Left lung (tissue), 4 donors: ENCODE measurements at regions not wholly inside any gene's neighbourhood (a gene's known extent, or its start where the extent isn't known, plus 50 kb on each side); places are given as distances from the start of the nearest gene placed in this dataset.

Experiments used
- ATAC-seq: fragments of 200-7000 bp; cut with Tn5 transposase; one replicate; pipeline ENCODE4 v1.9.1; 2020; ENCODE audit warnings: moderate library complexity
- DNase-seq, 4 donors: peaks; one replicate each; pipeline ENCODE4 v3.0.0-alpha.2; 2013 to 2020
- H3K27ac ChIP-seq, 2 donors: fragments of 200-600 bp; sonication (generic) in 1 of 2; one replicate each; pipeline versions ENCODE4 v1.5.0 to v1.8.0; 2020 to 2021
- H3K27me3 ChIP-seq, 2 donors: fragments of 200-600 bp; sonication (generic) in 1 of 2; one replicate each; pipeline versions ENCODE4 v1.5.0 to v1.8.0; 2020 to 2021
- H3K36me3 ChIP-seq, 2 donors: fragments of 200-600 bp; sonication (generic) in 1 of 2; one replicate each; pipeline versions ENCODE4 v1.5.0 to v1.8.0; 2020 to 2021
- H3K4me1 ChIP-seq, 2 donors: fragments of 200-600 bp; one replicate each; pipeline ENCODE4 v1.8.0; 2021
- H3K4me3 ChIP-seq, 2 donors: fragments of 200-600 bp; sonication (generic) in 1 of 2; one replicate each; pipeline versions ENCODE4 v1.5.0 to v1.8.0; 2020 to 2021; ENCODE audit warnings: mild to moderate bottlenecking in 1 of 2
- H3K9me3 ChIP-seq, 2 donors: fragments of 200-600 bp; sonication (generic) in 1 of 2; one replicate each; pipeline versions ENCODE4 v1.5.0 to v1.8.0; 2020 to 2021
- CTCF ChIP-seq, 2 donors: fragments of 200-600 bp; sonication (generic) in 1 of 2; IDR thresholded peaks; one replicate each; pipeline versions ENCODE4 v1.5.0 to v1.8.0; 2021; ENCODE audit warnings: antibody characterized with exemption in 2 of 2
- intact Hi-C, 2 donors: fragments of 100-400 bp; cut with DNase I; formaldehyde crosslinking; loops; one replicate each; pipeline versions ENCODE4 v1.11.2 to v1.14.2; 2022
- donor health status: DM: no; HTN: yes; CAD: no.
- donor health status: DM: no; HTN: no; CAD: no.

GRCh38 chr2:150812664-150813367, 325.3 kb upstream of the RND3 start:
- no peak for ATAC-seq
- Histone ChIP-seq H3K36me3 (no peaks in the 10 kb centered on the region), H3K4me3 (no peak overlapping the region), H3K9me3 (no peaks in the 10 kb centered on the region), H3K27ac (no peak overlapping the region), H3K27me3 (no peaks in the 10 kb centered on the region), H3K4me1 (no peaks in the 10 kb centered on the region)
- no peak for DNase-seq
- intact Hi-C loops: no loop called here
- no peak for TF ChIP-seq CTCF (IDR thresholded peaks at IDR 0.05)

- no peak for DNase-seq
- TF ChIP-seq CTCF (IDR thresholded peaks at IDR 0.05): no peak
These were observed 324.6 kb upstream of the RND3 start for GRCh38 chr2:150812066-150812465.

GRCh38 chr2:150811259-150811855, 323.9 kb upstream of the RND3 start:
- Histone ChIP-seq H3K27ac (no peak overlapping the region), H3K27me3 (no peaks in the 10 kb centered on the region), H3K4me3 (no peak overlapping the region), H3K4me1 (no peaks in the 10 kb centered on the region), H3K9me3 (no peaks in the 10 kb centered on the region), H3K36me3 (no peaks in the 10 kb centered on the region)
- intact Hi-C loops: no loop called here
- TF ChIP-seq CTCF (IDR thresholded peaks at IDR 0.05): no peak
- DNase-seq: peak in 2 of 4 donors; percentile 54 to 66
- no peak for ATAC-seq

More at GRCh38 chr2:150812066-150812465, 324.6 kb upstream of the RND3 start:
- no peak for ATAC-seq
- intact Hi-C loops: no loop called here
- Histone ChIP-seq H3K27me3 (no peaks in the 10 kb centered on the region), H3K4me3 (no peak overlapping the region), H3K9me3 (no peaks in the 10 kb centered on the region), H3K36me3 (no peaks in the 10 kb centered on the region), H3K4me1 (no peaks in the 10 kb centered on the region), H3K27ac (no peak overlapping the region)

GRCh38 chr2:150809103-150809502, 321.6 kb upstream of the RND3 start:
- ATAC-seq: no peak
- no peak for TF ChIP-seq CTCF (IDR thresholded peaks at IDR 0.05)
- H3K27me3 ChIP-seq: no peaks in the 10 kb centered on the region

GRCh38 chr2:150806336-150806735, 318.9 kb upstream of the RND3 start:
- H3K36me3 ChIP-seq: no peaks in the 10 kb centered on the region
- no peaks in the 10 kb centered on the region for H3K27me3 ChIP-seq
- intact Hi-C loops: no loop called here
- H3K27ac ChIP-seq: no peak overlapping the region
- DNase-seq (no peak), ATAC-seq (peak; percentile 35)
- H3K4me1 ChIP-seq: no peaks in the 10 kb centered on the region
- peaks cover 0 to 2% of the 10 kb centered on the region in 2 donors for H3K9me3 ChIP-seq
- no peak overlapping the region for H3K4me3 ChIP-seq
- TF ChIP-seq CTCF (IDR thresholded peaks at IDR 0.05): no peak

More at GRCh38 chr2:150809103-150809502, 321.6 kb upstream of the RND3 start:
- intact Hi-C loops: no loop called here
- Histone ChIP-seq H3K36me3 (no peaks in the 10 kb centered on the region), H3K27ac (no peak overlapping the region), H3K4me3 (no peak overlapping the region), H3K4me1 (no peaks in the 10 kb centered on the region), H3K9me3 (no peaks in the 10 kb centered on the region)
- DNase-seq: peak in 1 of 4 donors; percentile 61
